Left colon (tissue), 2 donors: ENCODE measurements at regions not wholly inside any gene's neighbourhood (a gene's known extent, or its start where the extent isn't known, plus 50 kb on each side); places are given as distances from the start of the nearest gene placed in this dataset.

Experiments used
- ATAC-seq: fragments of 200-7000 bp; cut with Tn5 transposase; one replicate; pipeline ENCODE4 v1.9.1; 2020; ENCODE audit warnings: mild to moderate bottlenecking, moderate library complexity
- DNase-seq, 2 donors: peaks; one replicate each; pipeline ENCODE4 v3.0.0-alpha.2; 2020
- intact Hi-C, 2 donors: fragments of 100-400 bp; cut with DNase I in 1 of 2; cut with micrococcal nuclease in 1 of 2; formaldehyde crosslinking; loops; one replicate each; pipeline versions ENCODE4 v1.11.2 to v1.14.0; 2022; cut with DNase I, micrococcal nuclease
- donor health status: DM: no; HTN: no; CAD: no.
- donor health status: DM: yes; HTN: yes; CAD: no.

- intact Hi-C loops, result no loop called here
- no peak for ATAC-seq
- no peak for DNase-seq
Observed at GRCh38 chrX:38882894-38883626, 81.8 kb downstream of the MID1IP1 start.

- ATAC-seq, result no peak
- intact Hi-C loops, result no loop called here
- no peak for DNase-seq
Observed at GRCh38 chrX:38886112-38886511, 84.9 kb downstream of the MID1IP1 start.

GRCh38 chrX:38887222-38887621, 86.0 kb downstream of the MID1IP1 start:
- DNase-seq, result no peak
- intact Hi-C loops, result no loop called here
- ATAC-seq, result no peak

GRCh38 chrX:38890326-38890725, 89.1 kb downstream of the MID1IP1 start:
- intact Hi-C loops, result no loop called here
- DNase-seq (no peak), ATAC-seq (no peak)

- intact Hi-C loops, result no loop called here
- ATAC-seq (peak; percentile 87), DNase-seq (no peak)
Observed at GRCh38 chrX:38890963-38891362, 89.7 kb downstream of the MID1IP1 start.

- DNase-seq, result no peak
- ATAC-seq, result no peak
- intact Hi-C loops, result no loop called here
Observed at GRCh38 chrX:38891641-38892413, 90.6 kb downstream of the MID1IP1 start.

- intact Hi-C loops, result no loop called here
- ATAC-seq, result no peak
Observed at GRCh38 chrX:38893441-38893840, 92.2 kb downstream of the MID1IP1 start.

GRCh38 chrX:38895775-38896174, 94.5 kb downstream of the MID1IP1 start:
- no peak for ATAC-seq

More at GRCh38 chrX:38893441-38893840, 92.2 kb downstream of the MID1IP1 start:
- no peak for DNase-seq

GRCh38 chrX:38896724-38897298, 95.6 kb downstream of the MID1IP1 start:
- no peak for ATAC-seq
- DNase-seq, result no peak
- intact Hi-C loops, result no loop called here

More at GRCh38 chrX:38895775-38896174, 94.5 kb downstream of the MID1IP1 start:
- DNase-seq, result no peak
- intact Hi-C loops, result no loop called here

GRCh38 chrX:38898261-38898660, 97.0 kb downstream of the MID1IP1 start:
- DNase-seq, result no peak
- intact Hi-C loops, result no loop called here
- no peak for ATAC-seq

- no peak for ATAC-seq
- no peak for DNase-seq
- intact Hi-C loops, result no loop called here
Observed at GRCh38 chrX:38899650-38900049, 98.4 kb downstream of the MID1IP1 start.

- intact Hi-C loops, result no loop called here
- ATAC-seq (no peak), DNase-seq (no peak)
Observed at GRCh38 chrX:38900719-38901118, 99.5 kb downstream of the MID1IP1 start.

- DNase-seq (no peak), ATAC-seq (no peak)
- intact Hi-C loops, result no loop called here
Observed at GRCh38 chrX:38902972-38903492, 101.8 kb downstream of the MID1IP1 start.

GRCh38 chrX:38916801-38917200, 115.5 kb downstream of the MID1IP1 start:
- ATAC-seq (no peak), DNase-seq (no peak)
- intact Hi-C loops, result no loop called here

- DNase-seq (no peak), ATAC-seq (no peak)
- intact Hi-C loops, result no loop called here
Observed at GRCh38 chrX:38917954-38918353, 116.7 kb downstream of the MID1IP1 start.

- intact Hi-C loops, result no loop called here
- no peak for DNase-seq
- ATAC-seq, result no peak
Observed at GRCh38 chrX:38919202-38919601, 117.9 kb downstream of the MID1IP1 start.

- ATAC-seq (no peak), DNase-seq (no peak)
- intact Hi-C loops, result no loop called here
Observed at GRCh38 chrX:38919853-38920528, 118.7 kb downstream of the MID1IP1 start.

GRCh38 chrX:38923451-38923969, 122.3 kb downstream of the MID1IP1 start:
- intact Hi-C loops, result no loop called here
- ATAC-seq, result no peak
- no peak for DNase-seq

GRCh38 chrX:38927592-38927991, 126.3 kb downstream of the MID1IP1 start:
- intact Hi-C loops, result no loop called here
- DNase-seq (no peak), ATAC-seq (no peak)
